Effector CD4-positive, alpha-beta T cell (primary cell): ENCODE measurements at regions not wholly inside any gene's neighbourhood (a gene's known extent, or its start where the extent isn't known, plus 50 kb on each side); places are given as distances from the start of the nearest gene placed in this dataset.
"Not testable (repeated sequence)": the region's sequence is repeated elsewhere in the genome, so short reads cannot be mapped to it uniquely, and the experiment has no call there.

ENCODE experiments used
- DNase-seq: peaks from one replicate; pipeline ENCODE4 v3.0.0-alpha.2; 2020

DNA sequence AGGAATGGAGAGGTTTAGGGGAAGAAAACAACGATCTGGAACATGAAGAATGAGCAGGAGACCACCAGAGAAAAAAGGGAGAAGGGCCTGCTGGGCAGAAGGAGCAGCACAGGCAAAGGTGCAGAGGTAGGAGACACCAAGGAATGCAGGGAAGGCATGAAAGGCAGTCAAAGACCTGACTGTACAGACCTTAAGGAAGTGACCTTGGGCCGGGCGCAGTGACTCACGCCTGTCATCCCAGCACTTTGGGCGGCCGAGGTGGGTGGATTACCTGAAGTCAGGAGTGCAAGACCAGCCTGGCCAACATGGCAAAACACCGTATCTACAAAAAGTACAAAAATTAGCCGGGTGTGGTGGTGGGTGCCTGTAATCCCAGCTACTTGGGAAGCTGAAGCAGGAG is 157.7 kb upstream of the ATP10A start:
- no peak for DNase-seq

DNA sequence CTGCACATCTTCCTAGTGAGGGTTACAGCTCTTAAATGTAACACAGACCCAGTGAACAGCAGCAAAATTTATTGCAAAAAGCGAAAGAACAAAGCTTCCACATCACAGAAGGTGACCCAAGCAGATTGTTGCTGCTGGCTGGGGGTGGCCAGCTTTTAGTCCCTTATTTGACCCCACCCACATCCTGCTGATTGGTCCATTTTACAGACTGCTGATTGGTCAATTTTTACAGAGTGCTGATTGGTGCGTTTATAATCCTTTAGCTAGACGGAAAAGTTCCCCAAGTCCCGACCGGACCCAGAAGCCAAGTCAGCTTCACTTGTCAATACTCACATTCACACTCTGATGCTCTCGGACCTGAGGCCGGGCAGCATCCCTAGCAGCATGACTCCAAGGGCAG is 154.5 kb upstream of the ATP10A start:
- DNase-seq, result no peak

DNA sequence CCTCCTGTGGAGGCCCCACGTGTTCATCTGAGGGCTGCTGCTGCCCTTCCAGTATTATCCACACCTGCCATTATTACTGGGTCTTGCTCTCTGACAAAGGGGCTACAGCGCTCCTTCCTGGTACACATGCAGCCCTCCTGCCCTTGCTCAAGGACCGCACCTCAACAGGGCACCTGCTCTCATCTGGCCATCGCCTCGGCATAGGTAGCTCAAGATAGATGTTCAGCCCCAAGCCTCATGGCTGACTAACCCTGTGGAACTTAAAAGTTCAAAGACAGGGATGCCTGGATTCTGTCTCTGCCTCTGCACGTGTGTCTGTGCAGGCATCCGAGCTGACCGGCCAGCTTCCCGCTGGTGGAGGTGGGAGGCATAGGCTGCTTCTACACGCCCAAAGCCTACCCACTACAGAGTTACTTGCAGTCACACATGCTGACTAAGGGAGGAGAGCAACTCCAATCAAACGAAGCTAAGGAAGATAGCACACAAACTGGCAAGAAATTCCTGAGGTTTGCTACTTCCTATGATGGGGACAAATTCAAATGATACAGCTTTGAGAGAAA is 152.5 kb upstream of the ATP10A start:
- DNase-seq, result no peak

DNA sequence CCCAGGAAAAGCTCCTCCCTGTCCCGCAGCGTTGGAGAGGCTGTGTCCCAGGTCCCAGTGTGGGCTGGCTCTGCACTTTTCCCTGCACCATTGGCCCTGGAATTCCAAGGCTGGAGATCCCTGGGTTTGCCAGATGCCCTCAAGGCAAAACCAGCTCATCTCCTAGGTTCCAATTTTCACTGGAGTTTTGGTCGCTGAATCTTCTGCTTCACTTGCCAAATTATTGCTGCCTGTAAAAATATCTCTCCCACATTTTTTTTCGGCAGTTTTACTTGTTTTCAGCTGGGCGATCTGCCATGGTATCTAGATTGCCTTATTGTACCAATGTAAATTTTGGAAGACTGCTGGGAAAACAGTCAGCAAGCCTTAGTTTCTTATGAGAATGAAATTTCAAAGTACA is 150.9 kb upstream of the ATP10A start:
- no peak for DNase-seq

DNA sequence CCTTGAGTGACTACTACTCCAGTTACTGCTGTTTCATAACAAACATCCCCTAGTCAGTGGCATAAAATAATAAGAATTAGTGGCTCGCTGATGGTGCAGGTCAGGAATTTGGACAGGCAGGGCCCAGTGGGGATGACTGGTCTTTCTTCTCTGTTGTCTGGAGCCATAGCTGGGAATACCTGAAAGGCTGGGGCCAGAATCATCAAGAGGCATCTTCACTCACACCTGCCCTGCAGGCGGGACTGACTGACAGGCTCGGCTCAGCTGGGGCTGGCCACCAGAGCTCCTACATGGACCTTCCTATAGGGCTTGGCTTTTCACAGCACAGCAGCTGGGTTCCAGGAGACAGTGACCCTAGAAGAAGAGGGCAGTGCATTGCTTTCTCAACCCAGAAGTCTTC is 148.8 kb upstream of the ATP10A start:
- no peak for DNase-seq

DNA sequence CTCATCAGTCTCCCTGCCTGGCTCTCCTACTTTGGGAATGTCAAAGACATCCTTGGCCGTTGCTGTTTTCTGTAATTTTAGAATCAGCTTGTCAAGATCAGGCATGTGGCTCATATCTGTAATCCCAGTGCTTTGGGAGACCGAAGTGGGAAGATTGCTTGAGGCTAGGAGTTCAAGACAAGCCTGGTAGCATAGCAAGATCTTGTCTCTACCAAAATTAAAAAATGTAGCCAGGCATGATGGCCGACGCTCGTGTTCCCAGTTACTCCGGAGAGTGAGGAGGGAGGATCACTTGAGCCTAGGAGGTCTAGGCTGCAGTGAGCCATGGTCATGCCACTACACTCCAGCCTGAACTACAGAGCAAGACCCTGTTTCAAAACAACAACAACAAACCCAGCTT is 144.0 kb upstream of the ATP10A start:
- no peak for DNase-seq

DNA sequence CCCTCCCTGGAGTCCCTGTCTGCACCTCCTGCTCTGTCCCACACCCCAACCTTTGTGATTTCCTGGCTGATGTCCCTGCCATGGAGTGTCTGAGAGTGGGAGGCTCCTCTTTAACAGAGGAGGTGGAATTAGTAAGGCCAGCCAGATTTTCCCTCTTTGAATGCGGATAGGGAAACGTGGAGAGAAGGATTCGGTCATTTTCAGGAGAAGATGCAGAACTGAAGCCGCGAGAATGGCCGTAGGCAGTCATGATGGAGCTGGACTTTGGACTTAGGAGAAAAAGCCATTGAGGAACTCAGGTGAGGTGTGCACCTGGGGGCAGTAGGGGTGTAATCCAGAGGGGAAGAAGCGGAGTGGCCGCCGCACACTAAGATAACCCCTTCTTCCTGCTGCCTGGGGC is 138.1 kb upstream of the ATP10A start:
- no peak for DNase-seq

DNA sequence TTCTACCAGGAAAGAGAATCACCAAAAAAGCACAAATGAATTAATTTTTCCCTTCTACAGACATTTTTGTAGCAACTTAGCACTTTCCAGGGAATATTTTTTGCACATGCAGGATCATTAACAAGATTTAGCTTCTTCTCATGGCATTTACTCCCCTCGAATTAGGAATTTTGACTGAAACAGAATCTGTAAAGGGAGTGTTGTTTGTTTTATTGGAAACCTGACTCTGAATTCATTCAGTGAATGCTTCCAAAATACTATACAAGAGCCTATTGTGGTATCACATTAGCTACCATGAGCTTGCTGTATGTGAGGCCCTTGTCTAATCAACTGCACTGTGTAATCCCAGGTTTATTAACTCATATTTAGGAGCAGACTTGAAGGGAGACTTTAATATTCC is 130.4 kb upstream of the ATP10A start:
- DNase-seq, result no peak

DNA sequence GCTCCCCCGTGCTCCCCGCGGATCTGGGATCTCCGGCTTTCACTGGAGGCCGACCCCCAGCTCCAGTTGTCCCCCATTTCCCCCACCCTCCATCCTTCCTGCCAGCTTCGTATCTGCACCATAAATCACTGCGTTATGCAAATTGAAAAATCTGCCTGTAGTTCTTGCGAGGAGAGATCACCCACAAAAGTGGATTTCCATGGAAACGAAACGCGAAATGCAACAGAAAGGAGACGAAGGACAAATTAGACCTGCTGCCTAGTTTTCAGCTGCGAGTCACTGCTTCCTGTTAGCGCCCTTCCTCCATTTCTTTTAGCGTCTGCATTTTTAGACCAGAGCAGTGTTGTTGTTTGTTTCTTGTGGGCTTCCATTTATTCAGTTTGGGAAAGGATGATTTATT is 127.1 kb upstream of the ATP10A start:
- DNase-seq, result no peak

DNA sequence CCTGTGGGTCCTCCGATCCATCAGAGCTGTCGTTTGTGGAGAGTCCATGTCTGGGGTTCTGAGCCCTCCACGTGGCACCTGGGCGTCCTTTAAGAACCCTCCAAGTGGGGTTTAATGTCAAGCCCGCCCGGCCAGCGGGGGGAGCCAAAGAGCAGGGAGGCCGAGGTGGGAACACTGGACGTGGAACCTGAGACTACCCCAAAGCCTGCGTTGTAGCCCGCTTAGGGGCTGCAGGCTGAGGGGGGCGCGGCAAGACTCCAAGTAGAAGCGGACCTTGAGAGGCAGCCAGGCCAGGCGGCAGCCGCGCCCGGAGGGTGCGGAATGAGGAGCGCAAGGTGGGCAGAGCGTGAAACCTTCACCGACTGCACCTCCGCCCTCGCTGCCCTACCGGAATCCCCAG is 126.2 kb upstream of the ATP10A start:
- DNase-seq, result no peak

DNA sequence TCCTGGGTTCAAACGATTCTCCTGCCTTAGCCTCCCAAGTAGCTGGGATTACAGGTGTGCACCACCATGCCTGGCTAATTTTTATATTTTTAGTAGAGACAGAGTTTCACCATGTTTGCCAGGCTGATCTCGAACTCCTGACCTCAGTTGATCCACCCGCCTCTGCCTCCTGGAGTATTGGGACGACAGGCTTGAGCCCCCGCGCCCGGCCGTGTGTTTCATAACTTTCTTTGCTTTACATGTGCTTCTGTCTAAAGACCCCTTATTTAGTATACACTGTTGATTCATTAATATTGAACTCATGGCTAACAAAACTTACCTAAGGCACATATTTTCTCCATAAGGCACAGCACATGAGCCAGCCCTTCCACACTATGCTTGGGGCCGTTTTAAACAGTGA is 125.6 kb upstream of the ATP10A start:
- not testable (repeated sequence) for DNase-seq

DNA sequence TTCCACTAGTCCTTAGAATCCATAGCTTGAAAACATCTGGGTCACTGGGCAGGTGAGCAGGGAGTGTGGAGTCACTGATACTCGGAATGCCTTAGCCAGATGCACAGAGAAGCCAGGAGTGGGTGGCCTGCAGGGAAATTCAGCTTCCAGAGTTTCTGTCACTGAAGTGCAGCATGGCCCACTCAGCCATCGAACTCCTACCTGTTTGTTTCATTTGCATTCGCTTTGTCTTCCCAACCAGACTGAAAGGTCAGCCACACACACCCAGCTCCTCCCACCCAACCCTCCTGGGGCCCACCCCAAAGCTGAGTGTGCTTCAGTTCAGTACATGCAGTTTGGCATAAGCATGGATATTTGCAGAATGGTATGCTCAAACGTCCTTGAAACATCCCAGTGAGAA is 124.5 kb upstream of the ATP10A start:
- no peak for DNase-seq

DNA sequence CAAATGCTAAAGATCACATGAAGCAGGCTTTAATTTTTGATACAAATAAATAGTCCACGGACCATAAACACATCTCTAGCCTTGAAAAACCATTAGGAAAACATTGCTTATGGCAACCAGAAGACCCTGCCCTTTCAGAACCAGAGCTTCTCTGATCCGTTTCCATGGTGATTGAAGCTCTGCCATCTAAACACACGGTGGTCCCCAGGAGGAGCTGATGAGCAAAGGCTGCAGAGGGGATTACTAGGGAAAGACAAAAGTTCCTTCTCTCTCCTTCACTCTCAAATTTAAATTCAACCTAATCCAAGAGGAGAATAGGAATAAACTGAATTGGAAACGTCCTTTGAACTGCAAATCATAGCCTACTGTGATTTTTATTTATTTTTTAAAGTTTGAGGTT is 122.0 kb upstream of the ATP10A start:
- no peak for DNase-seq

DNA sequence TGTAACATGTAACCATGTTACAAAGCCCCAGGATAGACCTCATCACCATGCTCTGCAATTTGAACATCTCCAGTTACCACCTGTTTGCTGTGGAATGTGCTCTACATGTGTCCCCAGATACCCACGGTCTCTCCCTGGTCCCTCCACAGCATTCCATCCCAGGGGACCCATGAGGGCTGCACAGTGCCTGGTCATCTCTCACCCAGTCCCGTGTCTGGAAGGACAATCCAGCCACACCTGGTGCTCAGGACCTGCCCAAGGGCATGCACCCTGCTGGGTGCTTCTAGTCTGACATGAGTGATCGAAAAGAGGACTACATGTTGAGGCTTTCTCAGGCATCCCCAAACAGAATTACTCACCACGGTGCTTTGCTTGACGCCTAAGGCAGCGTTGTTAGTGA is 119.6 kb upstream of the ATP10A start:
- DNase-seq, result no peak

DNA sequence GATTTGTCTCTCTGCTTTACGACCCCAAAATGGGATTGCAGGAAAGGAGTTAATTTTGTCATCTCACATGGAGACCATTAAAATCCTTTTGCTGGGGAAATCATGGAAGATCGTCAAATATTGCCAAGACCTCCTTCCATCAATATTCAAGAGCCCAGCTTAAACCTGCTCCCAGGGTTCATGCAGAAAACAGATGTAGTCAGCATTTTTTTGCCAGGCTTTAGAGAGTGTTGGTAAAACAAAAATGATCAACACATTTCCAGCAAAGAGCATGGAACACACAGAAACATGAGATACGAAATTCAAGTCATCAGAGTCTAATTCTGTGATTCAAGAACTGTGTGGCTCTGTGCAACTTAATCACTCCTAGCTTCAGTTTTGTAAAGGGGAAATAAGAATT is 118.0 kb upstream of the ATP10A start:
- no peak for DNase-seq

DNA sequence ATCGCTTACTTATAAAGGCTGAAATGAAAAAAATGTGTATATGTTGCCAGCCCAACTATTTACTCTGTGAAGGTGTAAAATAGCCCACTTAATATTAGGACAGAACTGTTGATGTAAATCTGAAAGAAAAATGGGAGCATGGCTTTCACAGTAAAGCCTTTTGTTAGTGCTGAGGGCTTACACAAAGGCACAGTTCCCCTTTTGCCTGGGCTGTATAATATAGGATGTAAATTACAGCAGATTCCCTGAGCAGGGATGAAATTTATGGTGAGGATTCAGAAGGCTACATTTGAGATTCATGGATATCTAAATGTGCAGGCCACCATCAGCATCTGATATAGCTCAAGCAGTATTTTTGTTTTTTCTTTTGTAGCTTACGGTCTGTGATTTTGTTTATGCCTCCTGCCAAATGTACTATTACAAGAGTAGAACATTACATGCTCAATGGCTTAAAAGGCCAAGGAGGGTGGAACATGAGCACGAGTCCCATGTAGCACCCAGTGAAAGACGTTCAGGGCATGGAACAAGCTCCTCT is 109.1 kb upstream of the ATP10A start:
- DNase-seq, result no peak

DNA sequence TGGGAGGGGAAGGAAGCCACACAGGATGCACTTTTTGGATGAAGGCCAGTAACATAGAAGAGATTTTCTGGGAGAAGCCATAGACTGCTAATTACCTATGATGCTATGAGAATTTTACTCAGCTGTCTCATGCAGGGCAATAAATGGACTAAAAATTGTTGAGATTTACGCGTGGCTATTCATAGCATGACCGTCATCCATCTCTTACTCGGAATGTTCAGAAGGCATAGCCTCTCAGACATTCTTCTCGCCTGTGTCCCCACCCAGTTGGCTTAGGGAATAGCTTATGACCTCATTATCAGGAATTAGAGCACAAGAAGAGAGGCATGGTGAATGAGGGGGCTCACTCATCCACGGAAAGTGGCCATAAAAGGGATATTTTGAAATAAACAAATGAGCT is 107.9 kb upstream of the ATP10A start:
- no peak for DNase-seq

DNA sequence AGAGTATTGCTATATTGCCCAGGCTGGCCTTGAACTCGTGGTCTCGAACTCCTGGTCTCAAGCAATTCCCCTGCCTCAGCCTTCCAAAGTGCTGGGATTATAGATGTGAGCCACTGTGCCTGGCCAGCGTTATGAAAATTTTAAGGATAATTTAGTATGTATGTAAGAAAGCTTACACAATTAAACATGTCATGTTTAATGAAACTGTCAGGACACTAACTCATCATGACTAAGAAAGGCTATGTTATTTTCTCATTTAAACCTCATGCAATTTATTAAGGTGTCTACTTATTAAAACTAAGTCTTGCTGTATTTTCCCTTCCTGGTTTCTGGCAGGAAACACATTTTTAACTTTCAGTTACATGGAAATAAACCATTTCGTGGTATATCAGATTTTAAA is 106.8 kb upstream of the ATP10A start:
- DNase-seq, result no peak

DNA sequence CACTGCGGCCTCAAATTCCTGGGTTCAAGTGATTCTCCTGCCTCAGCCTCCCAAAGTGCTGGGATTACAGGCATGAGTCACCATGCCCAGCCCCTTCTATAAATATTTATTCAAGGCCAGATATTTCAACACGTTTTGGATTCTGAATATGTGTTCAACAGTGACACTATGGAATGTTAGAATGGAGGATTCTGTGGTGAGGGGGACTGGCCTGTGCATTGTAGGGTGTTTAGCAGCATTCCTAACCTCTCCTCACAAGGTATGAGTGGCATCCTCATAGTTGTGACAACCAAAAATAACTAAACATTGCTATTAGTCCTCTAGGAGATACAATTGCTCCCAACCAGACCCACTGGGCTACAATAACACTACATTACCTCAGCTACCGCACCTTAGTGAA is 104.0 kb upstream of the ATP10A start:
- DNase-seq, result no peak

DNA sequence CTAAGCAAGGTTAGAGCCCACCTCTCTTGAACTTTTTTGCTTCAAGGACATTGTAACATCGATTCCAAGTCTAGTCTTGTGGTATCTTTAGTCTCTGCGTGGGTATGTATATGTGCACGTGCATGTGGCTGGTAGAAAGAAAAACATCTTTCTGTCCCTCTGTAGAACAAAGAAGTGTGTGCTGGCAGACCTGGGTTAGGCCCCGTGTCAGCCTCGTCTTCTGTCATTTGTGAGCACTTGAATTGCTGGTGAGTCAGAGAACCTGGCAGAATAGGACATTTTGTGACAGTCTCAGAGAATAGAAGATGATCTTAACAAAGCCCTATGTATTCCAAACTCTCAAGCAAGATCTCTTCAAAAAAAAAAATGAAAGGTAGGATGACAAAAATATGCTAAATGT is 102.2 kb upstream of the ATP10A start:
- DNase-seq, result no peak

DNA sequence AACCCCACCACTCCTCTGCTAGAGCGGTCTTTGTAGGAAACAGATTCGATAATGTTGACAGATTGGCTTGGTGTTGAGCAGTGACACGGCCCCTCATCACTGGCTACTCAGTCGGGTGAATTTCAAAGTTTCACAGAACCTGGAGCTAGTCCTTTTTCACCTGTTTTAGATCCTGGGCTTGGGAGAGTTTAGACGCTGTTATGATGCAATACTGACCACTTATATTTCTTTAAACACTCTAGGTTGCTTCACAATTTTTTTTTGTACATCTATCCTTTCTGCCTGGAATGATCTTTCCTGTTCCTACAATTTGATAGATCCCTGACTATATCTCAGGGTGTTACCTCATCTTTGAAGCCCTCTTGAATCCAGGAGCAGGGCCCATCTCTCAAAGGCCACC is 97.1 kb upstream of the ATP10A start:
- no peak for DNase-seq

DNA sequence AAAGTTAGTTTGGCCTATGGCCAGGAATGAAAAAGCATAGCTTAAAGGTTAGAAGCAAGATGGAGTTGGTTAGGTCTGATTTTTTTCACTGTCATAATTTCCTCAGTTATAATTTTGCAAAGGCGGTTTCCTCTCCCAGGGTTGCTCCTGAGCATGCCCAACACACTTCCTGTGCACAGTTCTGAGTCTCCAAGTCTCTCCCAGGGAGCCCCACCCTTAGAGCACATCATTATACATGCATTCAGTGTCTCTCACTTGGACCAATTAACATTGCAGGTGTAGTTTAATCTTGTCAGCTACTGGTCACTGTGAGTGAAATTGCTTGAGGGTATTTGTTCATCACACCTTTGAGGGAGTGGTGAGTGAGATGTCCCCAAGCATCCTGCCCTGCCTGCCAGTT is 96.0 kb upstream of the ATP10A start:
- no peak for DNase-seq

DNA sequence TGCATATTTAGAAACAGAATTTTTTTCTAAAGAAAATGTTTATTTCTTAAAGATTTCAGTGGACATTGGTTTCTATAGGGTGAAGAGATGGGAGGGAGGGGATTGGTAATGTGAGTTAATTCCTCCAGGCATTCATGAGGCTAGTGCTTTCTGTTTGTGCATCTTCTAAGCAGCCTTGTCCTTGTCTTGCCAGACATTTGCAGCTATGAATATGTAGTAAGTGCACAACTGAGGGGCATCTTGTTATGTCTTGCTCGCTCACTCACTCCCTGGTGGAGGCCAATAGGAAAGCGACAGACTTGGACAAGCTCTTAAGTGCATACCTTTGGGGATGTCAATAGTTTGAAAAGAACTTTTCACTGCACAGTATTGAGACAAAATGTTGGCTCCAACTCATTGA is 92.5 kb upstream of the ATP10A start:
- DNase-seq, result no peak

DNA sequence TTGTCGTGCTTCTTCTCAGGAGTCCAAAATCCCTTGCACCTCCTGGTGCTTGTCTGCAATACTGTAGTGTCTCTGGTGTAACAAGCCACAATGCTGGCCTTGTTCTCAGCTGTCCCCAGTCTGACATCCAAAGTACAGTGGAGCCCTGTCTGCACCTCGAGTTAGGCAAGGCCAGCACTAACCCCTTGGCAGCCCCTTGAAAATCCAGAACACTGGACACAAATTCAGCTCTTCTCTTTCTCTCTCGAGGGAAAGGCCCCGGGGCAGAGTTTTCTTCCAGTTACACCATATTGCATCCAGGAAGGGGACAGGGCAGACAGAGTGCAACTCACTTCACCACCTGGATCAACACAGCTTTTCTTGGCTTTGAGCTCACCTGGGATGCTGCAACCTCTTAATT is 91.3 kb upstream of the ATP10A start:
- no peak for DNase-seq

DNA sequence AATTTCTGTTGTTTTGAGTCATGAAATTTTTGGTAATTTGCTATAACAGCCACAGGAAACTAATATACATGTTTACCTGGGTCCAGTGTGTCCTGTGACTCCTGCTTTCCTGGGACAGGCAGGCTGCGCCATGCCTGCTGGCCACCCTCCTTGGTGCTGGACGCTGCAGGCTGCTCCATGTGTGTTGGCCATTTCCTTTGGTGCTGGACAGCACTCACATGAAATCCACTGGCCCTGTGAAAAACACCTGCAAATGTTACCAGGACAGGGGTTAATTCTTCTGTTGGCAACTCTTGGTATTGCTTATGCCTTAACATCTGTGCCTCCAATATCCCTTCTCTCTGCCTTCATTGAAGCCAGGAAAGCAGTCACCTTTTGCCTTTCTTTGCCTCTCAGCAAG is 86.9 kb upstream of the ATP10A start:
- no peak for DNase-seq
